CD4-positive, alpha-beta T cell treated with Interleukin-6 at 100 ng/mL for 8 hours (primary cell): ENCODE measurements at regions not wholly inside any gene's neighbourhood (a gene's known extent, or its start where the extent isn't known, plus 50 kb on each side); places are given as distances from the start of the nearest gene placed in this dataset.
"Not testable (repeated sequence)": the region's sequence is repeated elsewhere in the genome, so short reads cannot be mapped to it uniquely, and the experiment has no call there.

Experiments
- DNase-seq: peaks from one replicate; pipeline ENCODE4 v3.0.0-alpha.2; 2020; ENCODE audit warnings: mixed read lengths, low spot score

DNA sequence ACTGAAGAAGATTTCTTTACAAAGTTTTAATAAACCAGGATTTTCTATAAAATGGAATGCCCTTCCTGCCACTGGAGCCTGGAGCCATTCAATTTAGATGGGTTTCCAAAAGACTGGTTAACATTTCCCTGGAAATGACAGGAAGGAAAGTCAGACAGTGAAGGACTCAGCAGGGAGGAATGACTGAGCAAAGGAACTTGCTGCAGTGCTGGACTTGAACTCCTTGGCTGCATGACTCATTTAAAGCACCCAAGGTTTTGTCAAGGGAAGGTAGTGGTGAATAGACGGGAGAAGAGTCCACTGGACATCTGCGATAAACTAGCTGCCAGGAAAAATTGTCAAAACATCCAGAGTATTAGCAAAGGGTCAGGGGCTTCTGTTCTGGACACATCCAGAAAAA, 163.8 kb upstream of the SLC28A3 start:
- no peak for DNase-seq

DNA sequence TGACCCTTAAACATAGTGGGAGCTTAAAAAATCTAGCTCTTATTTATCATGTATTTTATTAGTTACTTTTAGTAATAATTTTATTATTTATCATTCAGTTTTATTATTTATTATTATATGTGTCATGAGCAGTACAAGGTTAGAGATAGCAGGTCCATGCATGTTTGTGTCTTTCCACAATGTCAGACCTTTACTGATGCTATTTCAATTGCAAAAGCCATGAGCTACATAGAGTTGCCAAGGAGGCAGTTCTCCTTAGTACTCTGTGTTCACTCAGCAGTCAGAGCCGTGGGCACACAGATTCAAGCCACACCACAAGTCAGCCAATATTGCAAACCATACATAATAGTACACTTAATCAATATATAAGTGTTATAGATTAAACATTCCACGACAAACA, 157.9 kb upstream of the NTRK2 start:
- DNase-seq = no peak

DNA sequence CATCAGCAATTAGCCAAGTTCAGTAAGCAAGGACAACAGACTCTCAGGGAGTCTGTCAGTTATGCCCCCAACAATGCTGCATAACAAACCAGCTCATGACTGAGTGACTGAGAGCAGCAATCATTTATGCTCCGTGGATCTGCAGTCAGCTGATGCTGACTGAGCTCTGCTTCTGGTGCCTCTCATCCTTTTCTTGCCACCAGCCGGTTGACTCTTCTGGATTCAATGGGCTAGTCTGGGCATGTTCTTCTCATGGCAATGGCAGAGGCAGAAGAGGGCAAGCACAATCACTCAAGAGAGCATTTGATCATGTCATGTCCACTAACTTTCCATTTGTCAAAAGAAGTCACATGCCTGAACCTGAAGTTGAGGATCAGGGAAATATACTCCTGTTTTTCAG, 157.0 kb upstream of the NTRK2 start:
- DNase-seq = no peak

DNA sequence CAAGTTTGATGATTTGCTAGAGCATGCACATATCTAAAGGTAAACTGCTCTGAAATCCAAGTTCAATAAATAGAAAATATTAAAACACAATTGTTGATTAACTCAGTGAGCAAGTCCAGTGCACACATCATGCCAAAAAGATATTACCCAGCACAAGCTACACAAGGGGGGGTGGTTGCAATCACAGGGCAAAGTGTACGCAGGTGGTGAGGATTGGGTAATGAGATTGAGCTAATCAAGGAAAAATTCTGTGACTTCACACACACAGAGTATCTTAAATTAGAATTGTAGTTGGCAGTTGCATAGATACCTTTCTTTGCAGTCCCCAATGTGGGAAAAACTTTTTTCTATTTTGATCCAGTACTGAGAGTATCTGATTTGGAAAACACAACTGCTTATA, 156.1 kb upstream of the NTRK2 start:
- no peak for DNase-seq

DNA sequence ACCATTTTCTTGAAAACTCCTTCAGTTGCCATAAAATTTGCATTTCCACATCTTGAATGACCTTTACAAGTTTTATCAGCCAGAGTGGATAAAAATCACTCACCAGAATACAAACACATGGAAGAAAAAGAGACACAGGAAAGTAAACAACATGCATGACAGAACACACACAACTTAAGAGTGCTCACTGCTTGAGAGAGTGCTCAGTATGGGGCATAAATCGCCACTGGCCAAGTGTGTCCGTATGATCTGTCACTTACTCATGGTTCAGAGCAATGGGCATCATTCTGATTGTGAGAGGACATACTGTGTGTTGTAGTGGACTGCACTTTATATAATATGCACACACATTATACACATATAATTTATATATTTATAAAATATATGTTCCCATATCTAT, 155.6 kb upstream of the NTRK2 start:
- DNase-seq = no peak

DNA sequence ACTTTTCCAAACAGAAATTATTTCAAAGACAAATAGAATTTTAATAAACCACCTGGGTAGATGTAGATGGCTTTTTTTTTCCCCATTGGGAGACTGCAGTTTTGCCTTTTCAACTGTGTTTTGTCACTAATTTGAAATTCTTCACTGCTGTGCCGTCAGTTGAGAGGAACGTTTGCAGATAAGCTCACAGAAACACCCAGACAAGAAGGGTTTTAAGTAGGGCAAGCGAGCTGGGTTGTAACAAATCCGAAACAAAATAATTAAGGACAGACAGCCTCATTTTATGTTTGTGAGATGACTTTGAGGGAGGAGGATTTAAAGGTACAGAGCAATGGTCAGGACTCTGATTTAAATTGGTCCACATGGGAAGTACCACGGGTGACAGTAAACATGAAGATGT, 155.1 kb upstream of the NTRK2 start:
- no peak for DNase-seq

DNA sequence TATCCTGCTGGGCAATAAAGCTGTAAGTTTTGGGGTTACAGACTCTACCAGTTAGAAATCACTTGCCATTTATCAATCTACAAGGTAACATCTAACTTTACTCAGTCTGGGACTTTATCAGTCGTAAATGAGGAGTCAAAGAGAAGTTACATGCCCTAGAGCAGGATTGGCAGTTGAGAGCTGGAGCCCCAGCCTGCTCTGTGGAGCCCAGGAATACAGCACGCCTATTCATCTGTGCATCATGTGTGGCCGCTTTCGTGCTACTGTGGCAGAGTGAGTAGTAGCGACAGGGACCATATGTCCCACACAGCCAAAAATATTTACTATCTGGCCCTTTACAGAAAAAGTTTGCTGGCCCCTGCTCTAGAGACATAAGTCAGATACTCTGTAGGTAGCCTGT, 152.5 kb upstream of the NTRK2 start:
- DNase-seq = no peak

DNA sequence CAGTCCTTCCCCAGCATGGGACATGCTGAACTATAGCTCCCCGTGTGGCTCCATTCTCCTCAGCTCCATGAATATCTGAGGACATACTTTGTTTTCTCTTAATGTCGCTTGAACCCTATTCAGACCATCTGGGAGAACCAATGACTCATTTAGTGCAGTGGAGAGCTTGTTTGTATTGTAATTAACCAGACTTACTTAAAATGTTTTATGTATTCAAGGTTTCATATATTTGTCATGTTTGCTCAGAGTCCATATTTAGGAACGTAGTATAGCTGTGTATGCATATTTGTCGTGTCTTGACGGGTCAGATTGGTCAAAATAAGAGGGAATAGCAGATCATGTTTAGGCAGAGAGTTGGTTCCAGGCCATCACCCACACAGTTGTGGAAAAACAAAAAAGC, 150.1 kb upstream of the NTRK2 start:
- no peak for DNase-seq

DNA sequence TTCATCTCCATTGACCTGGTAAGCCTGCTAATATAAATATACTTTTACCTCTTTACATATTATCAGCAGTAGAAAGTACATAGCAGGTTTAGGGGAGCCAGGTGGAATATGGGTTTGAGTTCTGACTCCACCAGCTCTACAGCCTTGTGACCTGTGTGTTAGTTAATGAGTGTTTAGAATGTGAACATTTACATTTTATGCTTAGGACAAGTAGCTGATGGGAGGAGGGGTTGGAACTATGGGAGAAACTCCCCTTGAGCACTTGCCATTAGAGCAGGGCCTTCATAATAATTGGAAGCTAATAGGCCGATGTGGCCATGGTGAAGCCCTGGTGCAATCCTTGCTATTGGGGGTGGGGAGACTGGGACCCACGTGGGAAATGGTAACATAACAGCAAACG, 148.3 kb upstream of the NTRK2 start:
- DNase-seq = no peak

DNA sequence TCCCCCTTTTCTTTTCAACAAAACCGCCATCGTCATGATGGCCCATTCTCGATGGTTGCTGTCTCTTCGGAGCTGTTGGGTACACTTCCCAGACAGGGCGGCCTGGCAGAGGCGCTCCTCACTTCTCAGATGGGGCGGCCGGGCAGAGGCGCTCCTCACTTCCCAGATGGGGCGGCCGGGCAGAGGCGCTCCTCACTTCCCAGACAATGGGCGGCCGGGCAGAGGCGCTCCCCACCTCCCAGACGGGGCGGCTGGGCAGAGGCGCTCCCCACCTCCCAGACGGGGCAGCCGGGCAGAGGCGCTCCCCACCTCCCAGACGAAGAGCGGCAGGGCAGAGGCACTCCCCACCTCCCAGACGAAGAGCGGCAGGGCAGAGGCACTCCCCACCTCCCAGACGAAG, 143.3 kb upstream of the NTRK2 start:
- not testable (repeated sequence) for DNase-seq

DNA sequence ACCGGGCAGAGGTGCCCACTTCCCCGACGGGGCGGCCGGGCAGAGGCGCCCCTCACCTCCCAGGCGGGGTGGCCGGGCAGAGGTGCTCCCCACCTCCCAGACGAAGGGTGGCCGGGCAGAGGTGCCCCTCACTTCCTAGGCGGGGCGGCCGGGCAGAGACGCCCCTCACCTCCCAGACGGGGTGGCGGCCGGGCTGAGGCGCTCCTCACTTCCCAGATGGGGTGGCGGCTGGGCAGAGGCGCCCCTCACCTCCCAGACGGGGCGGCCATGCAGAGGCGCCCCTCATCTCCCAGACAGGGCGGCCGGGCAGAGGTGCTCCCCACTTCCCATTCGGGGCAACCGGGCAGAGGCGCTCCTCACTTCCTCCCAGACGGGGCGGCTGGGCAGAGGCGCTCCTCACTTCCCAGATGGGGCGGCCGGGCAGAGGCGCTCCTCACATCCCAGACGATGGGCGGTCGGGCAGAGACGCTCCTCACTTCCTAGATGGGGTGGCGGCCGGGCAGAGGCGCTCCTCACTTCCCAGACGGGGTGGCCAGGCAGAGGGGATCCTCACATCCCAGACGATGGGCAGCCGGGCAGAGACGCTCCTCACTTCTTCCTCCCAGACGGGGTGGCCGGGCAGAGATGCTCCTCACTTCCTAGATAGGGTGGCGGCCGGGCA, 142.3 kb upstream of the NTRK2 start:
- DNase-seq = not testable (repeated sequence)

DNA sequence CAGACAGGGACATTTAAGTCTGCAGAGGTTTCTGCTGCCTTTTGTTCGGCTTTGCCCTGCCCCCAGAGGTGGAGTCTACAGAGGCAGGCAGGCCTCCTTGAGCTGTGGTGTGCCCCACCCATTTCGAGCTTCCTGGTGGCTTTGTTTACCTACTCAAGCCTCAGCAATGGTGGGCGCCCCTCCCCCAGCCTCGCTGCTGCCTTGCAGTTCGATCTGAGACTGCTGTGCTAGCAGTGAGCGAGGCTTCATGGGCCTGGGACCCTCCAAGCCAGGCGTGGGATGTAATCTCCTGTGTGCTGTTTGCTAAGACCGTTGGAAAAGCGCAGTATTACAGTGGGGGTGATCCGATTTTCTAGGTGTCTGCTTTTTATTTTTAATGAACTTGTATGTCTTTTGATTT, 133.6 kb upstream of the NTRK2 start:
- not testable (repeated sequence) for DNase-seq

DNA sequence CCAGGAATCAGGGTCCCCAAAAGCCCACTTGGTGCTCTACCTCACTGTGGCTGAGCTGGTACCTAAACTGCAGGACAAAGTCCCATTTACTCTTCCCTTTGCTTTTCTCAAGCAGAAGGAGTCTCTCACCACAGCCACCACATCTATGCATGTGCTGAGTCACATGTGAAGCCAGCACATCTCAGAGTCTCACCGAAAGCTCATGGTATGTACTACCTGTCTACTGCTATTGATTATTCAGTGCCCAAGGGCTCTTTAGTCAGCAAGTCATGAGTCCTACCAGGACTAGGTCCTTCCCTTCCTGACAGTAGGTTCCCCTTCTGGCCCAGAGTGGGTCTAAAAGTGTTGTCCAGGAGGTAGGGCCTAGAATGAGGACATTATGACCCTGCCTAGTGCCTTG, 130.7 kb upstream of the NTRK2 start:
- no peak for DNase-seq

DNA sequence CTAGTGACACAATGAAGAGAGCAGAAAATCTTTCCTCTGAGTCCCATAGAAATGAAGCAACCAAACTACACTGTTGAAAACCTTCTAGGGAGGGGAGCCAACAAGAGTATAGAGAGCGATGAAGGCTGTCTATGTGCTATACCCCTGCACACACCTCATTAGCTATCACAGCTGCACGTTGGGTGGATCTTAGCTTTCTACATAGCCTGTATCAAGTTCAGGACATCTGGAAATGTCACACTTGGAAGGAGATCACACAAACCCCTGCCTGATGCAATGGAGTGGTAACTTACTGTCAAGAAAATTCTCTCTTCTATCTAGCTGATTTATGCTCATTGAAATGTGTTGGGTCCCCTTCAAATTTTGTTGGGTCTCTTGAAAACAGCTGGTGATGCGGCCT, 127.0 kb upstream of the NTRK2 start:
- DNase-seq = no peak

DNA sequence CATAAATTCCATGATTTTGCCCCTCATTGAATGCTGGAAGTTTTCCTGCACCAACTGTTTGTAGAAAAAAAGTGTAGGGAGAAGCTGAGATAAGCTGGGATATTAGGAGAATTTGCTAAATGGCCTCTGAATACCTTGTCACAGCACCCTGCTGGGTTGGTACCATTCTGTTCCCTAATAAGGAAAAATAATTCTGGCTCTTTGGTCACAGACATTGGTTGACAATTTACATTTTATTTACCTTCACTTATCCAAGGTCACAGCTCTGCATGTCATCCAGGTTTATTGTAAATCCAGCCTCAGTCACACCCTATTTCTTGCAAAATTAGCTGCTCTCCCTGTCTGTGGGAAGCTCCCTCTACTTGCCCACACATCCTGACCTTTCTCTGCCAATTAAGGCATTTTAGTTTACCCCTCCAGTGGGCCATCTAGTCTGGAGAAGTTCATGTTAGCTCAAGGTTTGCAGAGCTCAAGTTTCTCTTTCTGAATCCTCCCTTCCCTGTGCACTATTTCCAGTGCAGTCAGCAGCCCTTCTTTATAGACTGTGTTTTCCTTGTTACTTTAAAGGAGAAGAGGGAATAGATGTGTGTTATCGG, 115.4 kb upstream of the NTRK2 start:
- DNase-seq = no peak

DNA sequence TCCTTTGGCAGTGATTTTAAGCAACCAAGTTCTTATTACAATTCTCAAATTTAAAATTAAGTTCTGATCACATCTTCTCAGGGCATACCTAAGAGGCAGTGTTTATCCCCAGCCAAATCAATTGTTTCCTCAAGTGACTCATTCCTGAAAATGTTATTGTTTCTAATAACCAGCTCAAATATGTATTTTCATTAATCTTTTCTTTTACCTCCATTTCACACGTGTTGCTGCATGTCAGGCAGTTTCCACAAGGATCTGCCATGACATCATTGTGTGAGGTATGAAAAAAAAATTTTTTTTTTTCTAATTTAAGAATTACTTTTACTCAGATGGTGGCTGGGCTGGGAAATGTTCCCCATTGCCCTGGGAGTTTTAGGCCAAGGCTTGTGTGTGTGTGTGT, 113.0 kb upstream of the NTRK2 start:
- DNase-seq = no peak

DNA sequence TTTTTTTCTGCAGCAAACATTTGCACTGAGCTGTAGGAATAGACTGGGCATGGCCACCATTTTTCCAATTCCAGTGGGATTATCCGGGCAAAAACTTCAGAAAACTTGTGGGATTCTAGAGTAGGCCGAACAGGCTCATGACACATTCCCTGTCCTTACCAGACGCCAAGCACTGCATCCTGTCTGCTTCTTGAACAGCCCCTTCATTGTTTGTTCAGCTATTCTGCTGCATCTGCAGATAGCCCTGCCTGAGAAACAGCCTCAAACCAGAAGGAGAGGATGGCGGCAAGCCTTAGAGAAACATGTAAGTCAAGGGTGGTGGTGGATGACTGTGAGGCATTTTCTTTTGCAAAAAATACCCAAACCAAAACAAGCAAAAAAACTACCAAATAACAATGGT, 111.8 kb upstream of the NTRK2 start:
- DNase-seq = no peak

DNA sequence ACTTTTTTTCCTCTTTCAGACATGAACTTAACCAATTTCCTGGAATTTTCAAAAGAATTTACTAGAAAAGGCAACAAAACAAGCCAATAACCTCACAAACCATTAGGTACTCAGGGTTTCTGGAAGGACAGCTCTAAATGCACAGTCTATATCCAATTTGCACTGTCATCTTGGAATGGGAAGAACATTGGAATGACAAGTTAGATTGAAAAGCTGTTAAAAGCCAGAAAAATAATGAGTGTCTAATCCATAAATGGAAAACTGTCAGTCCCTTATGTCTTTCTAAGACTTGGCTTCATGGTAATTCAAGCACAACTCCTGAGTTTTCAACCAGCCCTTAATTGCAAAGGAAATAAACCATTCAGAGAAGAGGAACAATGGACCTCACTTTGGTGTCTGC, 105.8 kb upstream of the NTRK2 start:
- DNase-seq = no peak

DNA sequence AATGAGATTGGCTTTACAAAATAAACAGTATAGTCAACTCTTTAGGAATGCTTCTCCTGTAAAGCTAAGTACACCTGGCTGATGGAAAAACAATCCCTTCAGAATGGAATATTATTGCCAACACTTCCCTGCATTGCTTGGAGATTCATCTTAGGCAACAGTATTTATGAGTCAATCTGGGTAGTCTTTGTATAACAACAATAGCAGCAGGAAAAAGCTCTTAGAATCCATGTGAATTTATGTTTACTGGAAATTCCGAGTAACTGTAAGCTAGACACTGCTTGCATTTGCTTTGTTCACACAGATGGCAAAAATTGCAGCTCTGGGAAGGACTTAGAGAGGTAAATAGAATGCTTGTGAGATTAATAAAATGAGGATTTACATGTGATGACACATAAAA, 101.7 kb upstream of the NTRK2 start:
- no peak for DNase-seq

DNA sequence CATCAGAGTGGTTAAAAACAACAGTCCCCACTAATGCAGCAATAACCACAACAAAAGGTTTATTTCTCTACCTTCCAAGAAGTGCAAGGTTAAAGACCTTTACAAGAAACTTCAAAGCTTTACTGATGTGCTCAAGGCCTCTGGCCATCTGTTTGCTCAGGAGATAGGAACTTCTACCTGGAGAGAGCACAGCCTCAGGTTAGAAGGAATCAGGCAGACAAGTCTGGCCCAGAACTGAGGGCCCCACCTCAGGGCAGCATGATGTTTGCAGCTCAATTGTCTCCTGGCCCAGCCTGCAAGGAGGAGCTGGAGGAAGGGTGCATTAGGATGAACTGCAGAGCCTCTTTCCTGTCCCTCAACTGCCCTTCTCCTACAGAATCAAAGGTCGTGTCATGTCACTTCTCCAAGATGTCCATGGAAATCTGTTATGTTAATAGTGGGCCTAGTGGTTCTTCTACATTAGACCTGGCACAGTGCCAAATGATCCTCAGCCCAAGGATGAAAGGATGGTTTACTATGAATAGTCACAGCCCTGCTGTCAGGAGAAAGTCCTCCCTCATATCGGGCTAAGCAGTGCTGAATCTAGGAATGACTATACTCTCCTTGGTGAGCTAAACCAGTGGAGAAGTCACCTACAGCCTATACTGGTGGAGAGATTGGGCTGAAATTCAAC, 98.9 kb upstream of the NTRK2 start:
- DNase-seq = no peak

DNA sequence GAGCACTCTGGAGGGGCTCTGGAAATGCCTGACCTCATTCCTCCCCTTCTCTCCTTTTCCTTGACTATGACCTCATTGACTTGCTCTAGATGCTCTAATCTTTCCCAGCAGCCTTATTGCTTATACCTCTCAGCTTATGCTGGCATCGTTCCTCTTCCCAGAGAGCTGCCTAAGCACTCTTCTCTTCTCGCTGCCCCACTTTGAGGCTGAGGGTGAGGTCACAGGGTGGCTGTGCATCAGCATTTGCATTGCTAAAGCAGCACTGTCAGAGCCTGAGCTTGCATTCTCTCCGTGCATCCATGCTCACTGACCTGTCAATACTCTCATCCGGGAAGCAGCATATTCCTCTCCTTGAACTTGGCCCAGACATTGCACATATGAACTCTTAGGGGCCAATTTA, 96.4 kb upstream of the NTRK2 start:
- DNase-seq = no peak

DNA sequence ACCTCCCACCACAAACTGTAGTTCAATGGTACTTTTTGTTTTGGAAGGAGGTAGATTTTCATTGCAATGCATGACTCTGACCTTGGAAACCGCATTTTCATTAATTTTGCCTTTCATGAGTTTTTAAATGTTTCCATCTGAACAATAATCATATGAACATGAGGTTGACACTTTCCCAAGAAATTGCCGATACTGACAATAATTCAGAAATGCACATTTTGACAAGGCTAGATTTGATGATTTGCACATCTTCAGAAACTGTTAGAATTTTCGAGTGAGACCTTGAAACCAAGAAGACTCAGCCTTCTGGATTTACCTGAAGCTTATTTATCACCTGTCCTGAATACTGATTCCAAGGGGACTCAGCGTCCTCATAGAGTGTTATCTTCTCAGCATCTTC, 93.8 kb upstream of the NTRK2 start:
- DNase-seq = no peak

DNA sequence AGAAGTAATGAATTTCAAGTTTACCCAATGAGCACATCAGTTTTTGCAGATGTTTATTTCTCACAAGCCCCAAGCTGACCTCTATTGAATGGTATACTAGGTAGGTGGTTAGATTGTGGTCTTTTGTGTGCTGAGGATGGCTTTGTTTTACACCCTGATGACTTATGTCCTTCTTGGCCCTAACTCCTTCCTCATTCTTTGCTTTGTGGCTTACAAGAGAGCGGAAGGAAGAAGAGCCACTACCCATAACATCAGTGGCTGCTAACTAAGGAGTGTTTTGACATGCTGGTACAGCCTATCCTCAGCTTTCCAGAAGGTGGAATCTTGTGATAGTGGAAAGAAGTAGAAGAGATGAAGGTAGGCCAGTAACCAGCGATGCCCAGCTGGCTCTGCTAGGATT, 85.7 kb upstream of the NTRK2 start:
- DNase-seq = no peak

DNA sequence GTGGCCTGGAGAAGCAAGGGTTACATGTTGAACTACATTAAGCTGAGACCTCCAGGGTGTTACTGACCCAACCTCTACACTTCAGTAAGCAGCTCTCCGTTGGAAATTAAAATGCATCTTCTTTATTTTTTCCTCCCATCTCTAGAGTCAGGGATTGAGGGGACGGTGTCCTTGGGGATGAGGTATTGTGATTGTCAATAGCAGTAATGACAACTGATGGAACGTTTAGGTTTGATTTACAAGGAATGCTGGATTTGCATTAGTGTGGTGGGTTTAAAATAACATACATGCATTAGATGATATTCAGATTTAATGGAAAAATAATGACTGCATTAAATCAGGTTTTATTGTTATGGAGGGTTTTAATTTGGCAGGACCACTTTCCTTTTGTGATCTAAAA, 82.9 kb upstream of the NTRK2 start:
- DNase-seq = no peak
